ENCODE measurements at regions not wholly inside any gene's neighbourhood (a gene's known extent, or its start where the extent isn't known, plus 50 kb on each side); places are given as distances from the start of the nearest gene placed in this dataset.

GRCh38 chr4:85107553-85107952 is 141.1 kb upstream of the WDFY3 start (continued):
- TF ChIP-seq ZFP91 (CRISPR knock-in tag; IDR thresholded peaks at IDR 0.05) (no peak), ZBTB40 (IDR thresholded peaks at IDR 0.05) (no peak), ZBTB40 (CRISPR knock-in tag; IDR thresholded peaks at IDR 0.05) (no peak), HBP1 (CRISPR knock-in tag; IDR thresholded peaks at IDR 0.05) (no peak), ETV1 (tag; conservative IDR thresholded peaks at IDR 0.05; ENCODE audit: low read depth) (no peak), KDM2B (CRISPR knock-in tag; IDR thresholded peaks at IDR 0.05) (no peak), ZNF561 (CRISPR knock-in tag; conservative IDR thresholded peaks at IDR 0.05) (no peak), KDM4B (IDR thresholded peaks at IDR 0.05; ENCODE audit: borderline replicate concordance in 2 of 2, low read depth in 1 of 2) (no peak), MTA2 (IDR thresholded peaks at IDR 0.05; ENCODE audit: low read depth) (no peak)

Measured in K562 (cell line).